NOMO-1 treated with dmso at 0.1 percent for 144 hours (cell line): ENCODE measurements at regions not wholly inside any gene's neighbourhood (a gene's known extent, or its start where the extent isn't known, plus 50 kb on each side); places are given as distances from the start of the nearest gene placed in this dataset.

Source experiments
- DNase-seq: peaks from one replicate; lab custom pipeline; 2025; ENCODE audit not compliant: unreplicated experiment; lab: John Stamatoyannopoulos, UW

DNA sequence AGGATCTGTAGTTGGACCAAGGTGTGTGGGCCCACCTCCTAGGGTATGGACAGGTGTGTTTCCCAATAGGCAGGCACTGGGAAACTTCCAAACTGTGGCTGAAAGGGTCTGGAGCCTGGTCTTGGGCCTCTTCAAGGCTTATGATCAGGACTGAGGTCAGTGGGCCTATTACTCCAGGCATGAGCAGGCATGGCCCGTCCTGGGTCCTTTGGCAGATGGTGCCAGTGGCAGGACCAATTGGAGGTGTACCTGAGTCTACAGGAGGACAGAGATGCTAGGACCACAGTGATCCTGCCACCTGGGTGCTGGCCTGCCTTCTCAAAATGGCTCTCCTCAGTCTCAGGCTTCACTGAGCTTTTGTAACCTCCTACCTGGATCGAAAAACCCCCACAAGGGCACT is 95.4 kb downstream of the RAB18 start:
- DNase-seq: no peak

DNA sequence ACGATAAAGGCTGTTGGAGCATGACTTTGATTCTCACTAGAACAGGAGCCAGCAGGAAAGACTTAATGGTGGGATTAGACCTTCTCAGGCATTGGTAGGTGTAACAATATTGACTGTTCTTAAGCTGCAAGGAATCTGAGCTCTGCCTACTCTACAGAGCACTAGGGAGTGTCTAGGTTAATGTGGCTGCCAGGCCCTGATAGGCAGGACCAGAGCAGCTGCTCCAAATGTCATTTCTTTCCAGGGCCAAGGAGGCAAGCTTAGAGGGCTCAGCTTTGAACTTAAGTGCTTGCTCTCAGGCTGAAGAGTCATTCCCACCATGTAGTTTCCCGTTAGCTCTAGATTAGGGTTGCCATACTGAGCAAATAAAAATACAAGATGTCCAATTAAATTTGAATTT is 96.8 kb downstream of the RAB18 start:
- no peak for DNase-seq

DNA sequence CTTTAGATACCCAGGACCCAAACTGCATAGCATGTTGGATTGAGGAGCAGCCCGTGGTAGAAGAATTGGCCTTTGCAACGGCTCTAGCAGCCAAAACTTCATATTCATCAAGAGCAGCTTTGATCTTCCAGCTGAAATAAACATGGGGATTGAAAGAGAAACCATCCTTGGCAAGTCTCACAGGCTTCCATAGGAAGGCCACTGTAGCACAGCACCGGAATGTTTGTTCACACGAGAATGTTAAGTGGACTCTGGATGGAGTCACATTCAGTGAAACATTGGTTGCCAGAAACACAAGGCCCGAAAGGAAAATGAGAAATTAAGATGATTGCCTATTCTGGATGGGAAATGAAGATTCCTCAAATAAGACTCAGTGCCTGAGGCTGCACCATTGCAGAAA is 97.4 kb downstream of the RAB18 start:
- no peak for DNase-seq

- DNase-seq: no peak
These were observed 97.9 kb downstream of the RAB18 start for GRCh38 chr10:27601946-27602538.

DNA sequence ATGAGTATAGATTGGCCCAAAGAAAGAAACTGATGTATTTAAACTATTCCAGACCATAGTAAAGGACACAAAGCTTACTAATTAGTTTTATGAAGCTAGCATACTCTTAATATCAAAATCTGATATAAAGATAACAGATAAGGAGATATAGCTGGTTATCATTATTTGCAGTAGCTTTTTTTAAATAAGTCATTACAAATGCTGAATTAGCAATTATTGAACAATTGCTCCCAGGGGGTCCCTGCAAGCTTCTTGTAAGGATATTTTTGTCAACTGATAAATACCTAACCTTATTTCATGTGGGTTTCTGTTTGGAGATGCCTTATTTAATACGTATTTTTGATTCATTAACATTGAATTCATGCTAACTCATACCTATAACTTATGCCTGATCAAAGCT is 99.0 kb downstream of the RAB18 start:
- no peak for DNase-seq

DNA sequence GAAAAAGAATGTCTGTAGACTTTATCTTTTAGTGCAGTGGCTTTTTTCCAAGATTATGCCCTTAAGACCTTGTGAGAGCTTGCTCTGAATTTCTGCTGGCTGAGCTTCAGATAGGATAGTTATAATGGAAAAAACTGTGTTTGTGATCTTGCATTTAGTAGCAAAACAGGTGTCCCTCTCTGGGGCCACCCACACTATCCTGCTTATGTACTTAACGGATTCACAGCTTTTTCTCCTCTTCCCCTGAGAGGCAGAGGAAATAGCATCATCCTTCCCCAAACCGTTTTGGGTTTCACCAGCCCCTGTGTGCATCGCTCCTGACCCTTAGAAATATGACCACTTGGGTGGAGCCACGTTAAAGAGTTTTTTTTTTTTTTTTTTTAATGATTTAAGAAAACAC is 101.2 kb downstream of the RAB18 start:
- DNase-seq: no peak

- no peak for DNase-seq
These were observed 103.5 kb downstream of the RAB18 start for GRCh38 chr10:27607591-27607990.

DNA sequence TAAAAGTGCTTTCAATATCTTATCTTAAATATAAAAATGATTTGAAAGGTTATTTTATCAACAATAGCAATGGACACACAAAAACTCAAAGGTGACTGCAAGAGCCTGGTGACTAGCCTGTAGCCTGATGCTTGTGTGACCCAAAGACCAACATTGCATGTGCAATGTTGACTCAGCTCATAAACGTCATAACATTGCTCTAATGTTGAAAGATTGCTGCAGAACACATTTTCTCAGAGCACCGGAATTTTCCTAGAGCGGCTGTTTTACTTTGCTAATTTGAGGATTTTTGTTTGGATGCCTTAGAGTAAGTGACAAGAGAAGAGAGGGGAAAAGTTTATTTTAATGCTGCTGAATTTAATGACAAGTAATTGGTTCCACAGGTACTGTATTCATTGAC is 107.1 kb downstream of the RAB18 start:
- DNase-seq: no peak

GRCh38 chr10:27611744-27612550 is 107.8 kb downstream of the RAB18 start:
- no peak for DNase-seq

DNA sequence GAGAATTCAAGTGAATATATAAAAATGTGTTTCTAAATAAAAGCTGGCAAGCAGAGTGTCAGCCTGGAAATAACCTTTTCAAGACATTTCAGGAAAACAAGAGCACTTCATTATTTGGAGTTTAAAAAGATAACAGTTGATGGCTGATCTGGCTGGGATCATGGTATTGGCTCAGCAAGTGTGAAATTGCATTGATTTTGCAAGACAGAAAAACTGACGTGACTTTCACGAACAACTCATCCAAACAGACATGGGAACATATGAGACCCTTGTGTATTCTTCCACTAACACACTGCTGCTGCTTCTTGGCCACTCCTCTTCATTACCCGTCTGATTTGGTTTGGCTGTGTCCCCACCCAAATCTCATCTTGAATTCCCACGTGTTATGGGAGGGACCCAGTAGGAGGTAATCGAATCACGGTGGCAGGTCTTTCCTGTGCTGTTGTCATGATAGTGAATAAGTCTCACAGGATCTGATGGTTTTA is 108.5 kb downstream of the RAB18 start:
- no peak for DNase-seq

- DNase-seq: no peak
These were observed 110.7 kb downstream of the RAB18 start for GRCh38 chr10:27614776-27615175.

DNA sequence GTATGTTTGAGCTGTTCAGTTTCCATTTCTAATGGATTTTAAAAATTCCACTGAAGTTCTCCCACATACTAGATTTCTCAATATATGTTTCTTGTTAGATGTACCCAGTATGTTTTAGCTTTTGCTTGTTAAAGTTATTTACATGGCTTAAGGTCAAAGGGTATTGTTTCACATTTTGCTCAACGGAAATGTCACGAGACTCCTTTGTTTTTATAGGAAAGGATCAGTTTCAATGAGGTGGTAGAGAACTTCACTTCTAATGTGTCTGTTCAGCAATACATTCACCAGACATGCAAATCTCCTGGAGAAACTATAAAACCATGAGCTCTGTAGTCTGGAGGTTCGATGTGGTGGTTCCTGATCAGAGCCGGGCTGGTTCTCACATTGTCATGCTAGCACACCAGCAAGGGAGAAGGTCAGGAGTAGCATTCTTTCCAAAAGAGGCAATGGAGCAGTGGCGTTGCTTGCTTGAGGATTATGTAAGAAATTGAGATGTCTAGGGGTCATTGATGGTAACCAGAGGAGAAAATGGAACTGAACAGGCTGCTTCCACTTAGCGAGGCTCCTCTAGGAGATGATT is 114.0 kb downstream of the RAB18 start:
- DNase-seq: no peak

- DNase-seq: no peak
These were observed 114.8 kb downstream of the RAB18 start for GRCh38 chr10:27618906-27619305.

DNA sequence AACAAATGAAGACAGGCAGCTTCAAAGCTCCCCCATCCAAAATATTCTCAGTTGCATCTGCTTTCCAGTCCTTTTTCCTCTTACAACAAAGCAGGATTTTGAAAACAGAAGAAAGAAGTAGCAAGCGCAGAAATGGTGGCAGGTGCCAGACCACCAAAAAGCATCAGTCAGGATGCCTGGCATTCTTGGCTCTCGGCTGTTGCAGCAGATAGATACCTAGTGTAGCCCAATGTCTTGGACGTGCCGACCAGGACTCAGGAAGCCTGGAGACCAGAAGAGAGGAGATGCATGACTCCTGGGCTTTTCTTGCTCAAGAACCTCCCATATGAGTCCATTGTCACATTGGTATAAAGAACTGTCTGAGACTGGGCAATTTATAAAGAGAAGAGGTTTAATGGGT is 115.2 kb downstream of the RAB18 start:
- DNase-seq: no peak

- no peak for DNase-seq
These were observed 116.6 kb downstream of the RAB18 start for GRCh38 chr10:27620430-27621397.

DNA sequence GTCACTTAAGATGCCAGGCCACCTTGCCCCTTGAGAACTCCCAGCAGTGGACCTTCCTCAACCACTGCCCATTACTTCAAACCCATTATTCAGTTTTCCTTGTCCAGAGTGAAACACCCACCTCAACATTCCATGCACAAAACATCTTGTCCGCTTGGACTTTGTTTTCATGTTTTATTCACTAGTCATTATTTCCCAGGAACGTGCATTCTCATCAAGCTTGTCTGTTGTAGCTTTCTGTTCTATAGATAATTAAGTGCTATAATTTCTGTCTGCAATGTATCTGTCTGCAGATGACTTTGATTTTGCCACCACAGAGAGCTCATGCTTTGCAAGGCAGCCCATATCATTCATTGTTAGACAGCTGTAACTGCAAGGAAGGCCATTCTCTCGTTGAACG is 117.4 kb downstream of the RAB18 start:
- DNase-seq: no peak

DNA sequence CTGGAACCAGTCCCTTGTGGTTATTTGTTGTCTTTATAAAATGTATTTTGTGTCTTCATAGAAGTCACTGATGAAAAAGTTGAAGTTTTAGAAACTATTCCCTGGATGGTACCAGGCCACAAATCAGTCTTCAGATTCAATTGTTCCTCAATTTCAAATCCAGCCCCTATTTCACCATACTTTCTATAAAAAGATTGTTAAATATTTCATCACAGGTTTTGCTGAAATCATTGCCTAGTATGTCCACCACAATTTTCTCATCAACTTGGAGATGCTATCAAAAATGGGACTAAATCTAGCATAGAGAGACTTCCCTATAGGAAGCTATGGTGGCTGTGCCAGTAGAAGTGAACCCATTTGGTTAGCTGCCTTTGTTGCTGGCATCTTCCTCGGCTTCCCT is 118.5 kb downstream of the RAB18 start:
- DNase-seq: peak; percentile 63
